ENCODE measurements at regions not wholly inside any gene's neighbourhood (a gene's known extent, or its start where the extent isn't known, plus 50 kb on each side); places are given as distances from the start of the nearest gene placed in this dataset.
A peak's percentile ranks its signal among the peaks of the same experiment; 100 is the strongest.
"Not testable (repeated sequence)": the region's sequence is repeated elsewhere in the genome, so short reads cannot be mapped to it uniquely, and the experiment has no call there.

- TF ChIP-seq JUND (IDR thresholded peaks at IDR 0.05; ENCODE audit: low read depth), result no peak
- DNase-seq (ENCODE audit: low read depth in 1 of 2, low spot score in 1 of 2), result no peak
- in situ Hi-C loops (cut with HindIII; ENCODE audit: low pct_unique_long_range_greater_than_20kb, low sequenced_read_pairs), result no loop called here
These were observed 1203.5 kb downstream of the TYW1 start for GRCh38 chr7:68200051-68200670.

- DNase-seq (ENCODE audit: low read depth in 1 of 2, low spot score in 1 of 2), result no peak
- in situ Hi-C loops (cut with HindIII; ENCODE audit: low pct_unique_long_range_greater_than_20kb, low sequenced_read_pairs), result no loop called here
- no peak for TF ChIP-seq JUND (IDR thresholded peaks at IDR 0.05; ENCODE audit: low read depth)
These were observed 1206.6 kb downstream of the TYW1 start for GRCh38 chr7:68203251-68203650.

DNA sequence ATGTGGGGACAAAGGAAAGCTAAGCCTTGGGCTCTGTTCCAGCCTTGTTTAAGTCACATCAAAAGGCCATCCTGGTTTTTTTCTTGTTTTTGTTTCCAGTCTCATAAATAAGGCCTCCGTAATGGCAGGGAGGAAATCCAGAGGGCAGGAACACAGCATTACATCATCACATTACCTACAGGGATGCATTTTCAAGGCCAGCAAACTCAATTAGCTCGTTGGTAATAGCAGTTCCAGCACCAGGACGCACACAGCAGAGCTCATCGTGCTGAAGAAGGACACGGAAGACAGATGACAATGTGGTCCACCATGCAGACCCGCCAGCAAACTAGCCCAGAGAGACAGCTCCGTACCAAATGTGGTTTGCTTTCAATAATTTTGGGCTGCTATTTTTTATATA lies 1209.2 kb downstream of the TYW1 start:
- in situ Hi-C loops (cut with HindIII; ENCODE audit: low pct_unique_long_range_greater_than_20kb, low sequenced_read_pairs), result no loop called here
- no peak for TF ChIP-seq JUND (IDR thresholded peaks at IDR 0.05; ENCODE audit: low read depth)
- no peak for DNase-seq (ENCODE audit: low read depth in 1 of 2, low spot score in 1 of 2)

GRCh38 chr7:68206946-68207485 lies 1210.4 kb downstream of the TYW1 start:
- DNase-seq (ENCODE audit: low read depth in 1 of 2, low spot score in 1 of 2), result no peak
- TF ChIP-seq JUND (IDR thresholded peaks at IDR 0.05; ENCODE audit: low read depth), result no peak
- in situ Hi-C loops (cut with HindIII; ENCODE audit: low pct_unique_long_range_greater_than_20kb, low sequenced_read_pairs), result no loop called here

DNA sequence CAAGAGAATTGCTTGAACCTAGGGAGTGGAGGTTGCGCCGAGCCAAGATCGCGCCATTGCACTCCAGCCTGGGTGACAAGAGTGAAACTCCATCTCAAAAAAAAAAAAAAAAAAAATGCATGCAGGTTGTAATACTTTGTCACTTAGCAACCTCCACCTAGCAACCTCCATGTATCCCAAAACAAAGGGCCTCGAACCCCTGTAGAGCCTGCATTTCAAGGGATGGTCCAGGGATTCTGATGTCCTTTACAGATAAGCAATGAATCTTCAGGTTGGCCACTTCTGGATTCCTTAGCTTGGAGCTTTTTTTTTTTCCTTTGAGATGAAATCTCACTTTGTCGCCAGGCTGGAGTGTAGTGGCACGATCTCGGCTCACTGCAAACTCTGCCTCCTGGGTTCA lies 1211.0 kb downstream of the TYW1 start:
- in situ Hi-C loops (cut with HindIII; ENCODE audit: low pct_unique_long_range_greater_than_20kb, low sequenced_read_pairs), result no loop called here
- DNase-seq (ENCODE audit: low read depth in 1 of 2, low spot score in 1 of 2), result no peak
- no peak for TF ChIP-seq JUND (IDR thresholded peaks at IDR 0.05; ENCODE audit: low read depth)

GRCh38 chr7:68209486-68209885 lies 1212.9 kb downstream of the TYW1 start:
- in situ Hi-C loops (cut with HindIII; ENCODE audit: low pct_unique_long_range_greater_than_20kb, low sequenced_read_pairs), result no loop called here
- no peak for DNase-seq (ENCODE audit: low read depth in 1 of 2, low spot score in 1 of 2)
- no peak for TF ChIP-seq JUND (IDR thresholded peaks at IDR 0.05; ENCODE audit: low read depth)

DNA sequence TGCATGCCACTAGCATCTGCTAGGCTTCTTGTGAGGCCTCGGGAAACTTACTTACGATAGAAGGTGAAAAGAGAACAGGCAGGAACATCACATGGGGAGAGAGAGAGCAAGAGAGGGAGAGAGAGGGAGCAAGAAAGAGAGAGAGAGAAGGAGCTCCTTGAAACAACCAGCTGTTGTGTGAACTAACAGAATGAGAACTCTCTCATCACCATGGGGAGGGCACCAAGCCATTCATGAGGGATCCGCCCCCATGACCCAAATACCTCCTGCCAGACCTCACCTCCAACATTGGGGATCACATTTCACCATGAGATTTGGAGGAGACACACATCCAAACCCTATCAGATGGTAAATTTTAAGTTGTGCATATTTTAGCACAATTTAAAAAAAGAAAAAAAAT lies 1217.2 kb downstream of the TYW1 start:
- DNase-seq (ENCODE audit: low read depth in 1 of 2, low spot score in 1 of 2), result no peak
- no peak for TF ChIP-seq JUND (IDR thresholded peaks at IDR 0.05; ENCODE audit: low read depth)
- in situ Hi-C loops (cut with HindIII; ENCODE audit: low pct_unique_long_range_greater_than_20kb, low sequenced_read_pairs), result no loop called here

DNA sequence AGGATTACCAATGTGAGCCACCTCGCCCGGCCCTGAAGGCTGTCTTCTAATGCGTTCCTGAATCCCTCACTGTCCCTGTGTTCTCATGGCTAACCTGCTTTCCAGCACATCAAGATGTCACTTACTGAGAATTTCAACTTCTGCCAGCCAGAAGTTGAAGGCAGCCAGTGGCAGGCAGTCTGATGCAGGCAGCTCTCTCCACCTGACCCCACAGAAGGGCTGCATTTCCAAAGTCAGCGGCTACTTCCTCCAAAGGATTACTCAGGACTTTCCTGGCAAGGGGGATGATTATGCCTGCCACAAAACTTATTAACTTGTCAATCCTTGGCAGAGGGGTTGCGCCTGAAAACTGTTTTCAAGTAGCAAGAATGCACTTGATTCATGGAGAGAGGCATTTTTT lies 1219.4 kb downstream of the TYW1 start:
- no peak for TF ChIP-seq JUND (IDR thresholded peaks at IDR 0.05; ENCODE audit: low read depth)
- DNase-seq (ENCODE audit: low read depth in 1 of 2, low spot score in 1 of 2), result no peak
- in situ Hi-C loops (cut with HindIII; ENCODE audit: low pct_unique_long_range_greater_than_20kb, low sequenced_read_pairs), result no loop called here

- no peak for TF ChIP-seq JUND (IDR thresholded peaks at IDR 0.05; ENCODE audit: low read depth)
- in situ Hi-C loops (cut with HindIII; ENCODE audit: low pct_unique_long_range_greater_than_20kb, low sequenced_read_pairs), result no loop called here
- DNase-seq (ENCODE audit: low read depth in 1 of 2, low spot score in 1 of 2), result no peak
These were observed 1220.8 kb downstream of the TYW1 start for GRCh38 chr7:68217426-68217825.

GRCh38 chr7:68218461-68218860 lies 1221.8 kb downstream of the TYW1 start:
- no peak for TF ChIP-seq JUND (IDR thresholded peaks at IDR 0.05; ENCODE audit: low read depth)
- in situ Hi-C loops (cut with HindIII; ENCODE audit: low pct_unique_long_range_greater_than_20kb, low sequenced_read_pairs), result no loop called here
- no peak for DNase-seq (ENCODE audit: low read depth in 1 of 2, low spot score in 1 of 2)

DNA sequence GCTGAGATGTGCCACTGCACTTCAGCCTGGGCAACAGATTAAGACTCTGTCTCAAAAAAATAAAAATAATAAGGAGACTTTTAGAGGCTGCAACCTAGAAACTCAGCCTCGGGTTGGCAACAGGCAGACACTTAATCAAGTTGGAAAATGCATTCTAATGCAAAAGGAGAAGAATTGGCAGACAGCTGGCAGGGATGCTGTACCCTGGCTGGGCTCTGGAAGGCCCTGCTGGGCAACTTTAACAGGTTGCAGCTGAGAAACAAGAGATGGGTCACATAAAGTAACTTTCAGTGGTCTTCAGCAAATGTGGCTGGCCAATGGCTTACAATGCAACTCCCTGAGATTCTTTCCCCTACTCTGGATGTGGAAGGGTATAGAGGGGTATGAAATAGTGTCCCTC lies 1225.7 kb downstream of the TYW1 start:
- in situ Hi-C loops (cut with HindIII; ENCODE audit: low pct_unique_long_range_greater_than_20kb, low sequenced_read_pairs), result no loop called here
- TF ChIP-seq JUND (IDR thresholded peaks at IDR 0.05; ENCODE audit: low read depth), result no peak

GRCh38 chr7:68224041-68224741 lies 1227.6 kb downstream of the TYW1 start:
- TF ChIP-seq JUND (IDR thresholded peaks at IDR 0.05; ENCODE audit: low read depth), result no peak
- in situ Hi-C loops (cut with HindIII; ENCODE audit: low pct_unique_long_range_greater_than_20kb, low sequenced_read_pairs), result no loop called here
- peak in 1 of 2 experiments; percentile 12 for DNase-seq (ENCODE audit: low read depth in 1 of 2, low spot score in 1 of 2)

More for the DNA sequence above, 1225.7 kb downstream of the TYW1 start:
- DNase-seq (ENCODE audit: low read depth in 1 of 2, low spot score in 1 of 2), result no peak

- in situ Hi-C loops (cut with HindIII; ENCODE audit: low pct_unique_long_range_greater_than_20kb, low sequenced_read_pairs); DNase-seq (ENCODE audit: low read depth in 1 of 2, low spot score in 1 of 2): not testable (repeated sequence)
These were observed 1234.4 kb downstream of the TYW1 start for GRCh38 chr7:68231011-68231410.
